GM19023 (cell line): ENCODE measurements at regions not wholly inside any gene's neighbourhood (a gene's known extent, or its start where the extent isn't known, plus 50 kb on each side); places are given as distances from the start of the nearest gene placed in this dataset.
"Not testable (repeated sequence)": the region's sequence is repeated elsewhere in the genome, so short reads cannot be mapped to it uniquely, and the experiment has no call there.

Source experiments
- ATAC-seq: cut with Tn5 transposase; IDR thresholded peaks from one replicate; pipeline ENCODE4 v1.9.1; 2021; ENCODE audit warnings: mild to moderate bottlenecking, moderate library complexity; ENCODE audit not compliant: unreplicated experiment

DNA sequence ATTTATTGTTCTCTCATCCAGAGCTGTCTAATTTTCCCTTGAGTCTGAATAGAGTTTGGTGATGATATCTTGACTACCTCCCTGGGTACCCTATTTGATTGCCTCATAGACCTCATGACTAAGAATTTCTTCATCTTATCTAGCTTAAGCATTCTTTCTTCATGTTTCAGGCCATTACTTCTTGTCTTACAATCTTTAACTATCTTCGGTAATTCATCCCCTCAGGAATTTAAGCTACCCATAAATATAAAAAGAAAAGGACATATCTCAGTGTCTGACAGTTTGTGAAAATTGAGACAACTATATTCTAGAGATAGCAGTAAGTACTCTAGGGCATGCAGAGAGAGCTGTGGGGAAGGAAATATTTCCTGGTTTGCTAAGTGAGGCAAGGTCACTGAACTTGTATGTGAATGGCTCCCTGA is 466.1 kb upstream of the GRID2 start:
- no peak for ATAC-seq

DNA sequence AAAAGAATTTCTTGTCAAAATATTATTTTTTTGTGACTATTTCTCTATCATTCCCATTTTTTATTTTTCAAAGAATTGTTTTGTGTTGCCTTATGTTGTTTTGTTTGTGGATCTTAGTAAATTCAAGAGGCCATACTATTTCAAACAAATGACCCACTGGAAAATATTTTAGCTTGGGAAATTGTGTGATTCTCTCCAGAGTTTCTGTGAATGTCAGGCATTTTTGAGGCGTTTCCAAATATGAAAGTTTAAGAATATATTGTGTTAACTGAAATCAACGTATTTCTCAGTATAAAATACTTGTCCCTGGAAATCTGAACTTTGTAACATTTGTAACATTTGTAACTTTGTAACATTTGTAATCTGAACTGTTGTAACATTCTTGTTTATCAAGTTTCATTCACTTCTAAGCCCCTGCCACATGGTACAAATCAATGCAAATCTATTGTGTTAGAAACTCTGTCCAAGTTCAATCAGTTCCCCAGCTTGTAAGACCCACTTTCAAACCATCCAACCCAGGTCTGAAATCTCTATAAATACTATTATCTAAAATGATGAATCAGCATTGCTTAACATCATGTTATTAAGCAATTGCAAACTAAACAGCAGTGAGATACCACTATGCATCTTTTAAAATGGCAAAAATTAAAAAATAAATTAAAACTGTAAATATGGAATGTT is 465.4 kb upstream of the GRID2 start:
- no peak for ATAC-seq

DNA sequence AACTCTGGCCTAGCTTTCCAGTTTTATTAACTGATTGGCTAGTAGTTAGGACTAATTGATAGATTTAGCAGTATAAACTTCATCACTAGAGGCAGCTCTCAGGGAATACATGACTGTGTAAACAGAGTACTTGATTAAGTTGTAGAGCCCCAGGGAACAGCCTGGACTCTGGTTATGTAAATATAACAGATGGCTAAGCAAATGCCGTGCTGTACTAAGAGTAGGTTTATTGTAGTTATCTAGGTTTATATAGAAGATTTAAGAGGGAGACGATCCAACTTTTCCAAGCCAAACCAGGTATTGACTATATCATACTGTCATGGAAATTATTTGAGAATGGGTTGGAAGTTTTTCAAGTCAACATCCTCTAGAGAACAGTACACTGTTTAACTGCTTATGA is 463.4 kb upstream of the GRID2 start:
- ATAC-seq: no peak

DNA sequence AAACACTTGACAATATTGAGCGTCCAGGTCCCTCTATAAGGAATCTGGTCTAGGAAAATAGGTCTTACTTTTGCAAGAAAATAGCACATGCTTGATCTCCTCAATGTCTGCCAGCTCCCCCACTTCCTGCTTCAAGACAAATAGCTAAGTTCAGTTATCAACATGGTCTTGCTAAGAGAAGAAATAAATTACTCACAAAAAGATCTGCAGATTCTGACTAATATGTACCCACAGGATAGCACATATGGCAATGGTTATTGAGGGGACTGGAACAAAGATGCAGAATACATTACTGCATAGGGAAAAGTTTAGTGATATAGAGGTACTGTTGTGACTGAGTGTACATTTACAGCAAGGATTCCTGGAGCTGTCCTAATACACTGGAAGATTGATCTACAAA is 457.5 kb upstream of the GRID2 start:
- no peak for ATAC-seq

DNA sequence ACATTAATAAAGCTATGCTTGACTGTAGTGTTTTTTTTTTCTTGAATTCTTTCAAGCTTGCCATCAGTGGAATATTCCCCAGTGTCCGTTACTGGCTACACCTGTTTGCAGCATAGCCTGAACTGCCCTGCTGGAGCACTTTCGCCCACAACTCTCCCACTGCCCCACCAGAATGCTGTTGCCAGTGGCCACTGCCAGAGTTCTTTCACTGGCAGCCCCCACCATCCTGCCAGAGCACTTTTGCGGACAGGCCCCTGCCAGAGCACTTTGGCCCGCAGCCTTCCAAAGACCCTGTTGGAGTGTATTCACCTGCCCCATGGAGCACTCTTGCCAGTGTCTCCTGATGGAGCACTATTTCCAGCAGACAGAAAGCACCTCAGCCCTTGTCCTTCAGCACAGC is 452.3 kb upstream of the GRID2 start:
- no peak for ATAC-seq

DNA sequence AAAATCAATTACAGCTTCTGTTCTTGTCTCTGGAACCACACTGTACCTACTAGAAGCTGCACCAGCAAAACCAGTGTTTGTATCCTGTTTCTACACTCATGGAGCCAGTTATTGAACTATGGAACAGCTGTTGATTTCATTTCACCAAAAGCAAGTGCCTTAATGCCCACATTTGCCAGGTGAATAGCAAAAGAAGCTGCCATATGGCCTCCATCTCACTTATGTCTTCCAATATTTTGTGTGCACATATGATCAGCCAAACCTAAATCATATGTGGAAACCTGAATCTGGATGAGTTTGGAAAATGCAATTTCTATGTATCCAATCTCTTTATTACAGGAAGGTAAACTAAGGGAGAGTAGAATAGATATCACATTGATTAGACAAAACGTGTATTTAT is 415.8 kb upstream of the GRID2 start:
- ATAC-seq: no peak

DNA sequence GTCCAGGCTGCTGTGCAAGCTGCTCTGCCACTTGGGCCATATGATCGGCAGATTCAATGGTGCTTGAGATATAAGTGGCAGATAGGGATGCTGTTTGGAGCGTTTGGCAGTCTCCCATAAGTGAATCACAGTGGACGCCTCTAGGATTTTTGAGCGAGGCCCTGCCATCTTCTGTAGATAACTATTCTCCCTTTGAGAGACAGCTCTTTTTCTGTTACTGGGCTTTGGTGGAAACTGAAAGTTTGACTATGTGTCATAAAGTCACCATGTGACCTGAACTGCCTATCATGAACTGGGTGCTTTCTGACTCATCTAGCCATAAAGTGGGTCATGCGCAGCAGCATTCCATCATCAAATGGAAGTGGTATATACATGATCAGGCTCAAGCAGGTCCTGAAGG is 412.5 kb upstream of the GRID2 start:
- ATAC-seq: not testable (repeated sequence)

DNA sequence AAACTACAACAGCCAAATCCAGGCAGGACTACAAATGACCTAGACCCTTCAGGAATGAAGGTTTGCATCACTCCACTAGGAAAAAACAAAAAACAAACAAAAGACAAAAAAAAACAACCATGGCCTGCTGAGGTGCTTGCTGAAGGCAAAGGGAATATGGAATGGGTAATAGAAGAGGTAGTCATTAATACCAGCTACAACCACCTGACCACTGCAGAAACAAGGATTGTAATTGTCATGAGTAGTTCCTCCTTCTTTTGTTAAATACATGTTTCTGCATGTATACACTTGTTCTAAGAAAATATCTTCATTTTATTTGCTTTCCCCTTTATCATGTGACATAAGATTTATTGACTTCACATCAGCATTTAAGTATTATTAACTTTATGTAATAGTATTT is 409.8 kb upstream of the GRID2 start:
- ATAC-seq: no peak

DNA sequence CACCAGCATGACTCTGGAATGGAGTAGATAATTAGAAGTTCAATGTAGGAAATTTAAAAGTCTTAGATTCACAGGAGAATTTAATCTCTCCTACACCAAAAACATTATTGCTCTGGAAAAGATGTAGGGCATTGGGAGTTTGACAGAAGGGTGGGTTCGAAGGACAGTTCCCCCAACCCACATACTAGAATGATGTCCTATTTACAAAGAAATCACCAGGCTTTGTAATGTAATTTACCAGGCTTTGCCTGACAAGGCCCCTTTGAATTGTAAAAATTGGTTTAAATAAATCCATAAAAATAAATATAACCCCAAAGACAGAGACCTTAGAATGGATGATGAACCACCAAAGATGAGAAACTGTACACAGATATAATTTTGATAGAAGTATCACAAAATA is 399.2 kb upstream of the GRID2 start:
- no peak for ATAC-seq

DNA sequence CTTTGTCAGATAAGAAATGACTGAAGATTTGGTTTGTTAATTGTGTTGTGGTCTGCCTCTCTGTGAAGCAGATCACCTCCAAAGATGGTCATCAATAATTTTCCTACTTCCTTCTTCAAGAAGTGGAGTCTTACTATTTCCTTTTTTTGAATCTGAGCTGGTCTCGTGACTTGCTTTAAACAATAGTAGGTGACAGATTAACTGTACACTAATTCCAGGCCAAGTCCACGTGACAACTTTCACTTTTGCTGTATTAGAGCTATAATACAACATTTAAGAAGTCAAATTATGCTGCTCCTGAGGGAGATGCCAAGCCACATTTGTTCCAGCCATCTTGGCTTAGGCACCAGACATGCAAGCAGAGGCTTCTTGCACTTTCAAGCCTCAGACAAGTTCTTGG is 393.8 kb upstream of the GRID2 start:
- no peak for ATAC-seq

DNA sequence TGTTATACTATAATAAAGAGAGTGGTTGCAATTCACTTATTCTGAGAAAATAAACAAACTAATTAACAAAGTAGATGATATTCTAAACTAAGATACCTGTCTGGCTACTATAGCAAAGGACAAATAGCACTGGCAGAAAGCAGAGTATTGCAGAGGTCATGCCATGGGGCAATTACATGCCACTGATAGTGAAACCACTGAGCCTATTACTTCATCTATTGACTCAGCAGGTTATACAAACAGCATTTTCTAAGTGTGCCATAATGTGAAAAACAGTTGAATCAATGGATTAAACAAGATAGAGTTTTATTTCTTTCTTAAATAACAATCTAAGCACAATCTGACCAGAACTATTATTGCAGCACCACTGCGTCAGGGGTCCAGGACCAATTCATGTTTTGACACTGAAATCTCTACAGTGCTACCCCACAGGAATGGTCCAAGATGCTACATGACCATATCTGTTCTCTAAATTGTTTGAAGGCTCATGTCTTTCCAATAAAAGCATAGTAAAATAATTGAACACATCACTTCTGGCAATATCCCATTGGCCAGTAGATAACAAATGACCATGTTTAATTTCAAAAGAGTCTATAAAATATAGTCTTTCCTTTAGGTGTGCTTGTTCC is 389.5 kb upstream of the GRID2 start:
- no peak for ATAC-seq

DNA sequence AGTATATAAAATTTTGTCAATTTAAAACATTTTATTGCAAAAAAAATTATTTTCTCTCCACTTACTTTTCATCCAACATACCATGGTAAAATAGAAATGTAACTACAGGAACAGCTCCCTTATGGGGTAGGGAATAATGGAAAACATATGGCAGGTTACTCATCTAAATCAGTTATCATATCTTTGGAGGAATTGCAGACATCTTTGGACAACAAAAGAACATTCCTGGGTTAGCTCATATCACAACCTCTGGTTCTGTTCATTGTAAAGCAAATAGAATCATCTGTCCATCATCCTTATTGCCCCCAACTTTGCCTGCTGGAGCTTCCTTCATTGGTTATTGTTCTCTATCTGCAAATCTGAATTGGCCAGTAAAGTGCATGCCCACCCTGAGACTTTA is 387.5 kb upstream of the GRID2 start:
- ATAC-seq: no peak

DNA sequence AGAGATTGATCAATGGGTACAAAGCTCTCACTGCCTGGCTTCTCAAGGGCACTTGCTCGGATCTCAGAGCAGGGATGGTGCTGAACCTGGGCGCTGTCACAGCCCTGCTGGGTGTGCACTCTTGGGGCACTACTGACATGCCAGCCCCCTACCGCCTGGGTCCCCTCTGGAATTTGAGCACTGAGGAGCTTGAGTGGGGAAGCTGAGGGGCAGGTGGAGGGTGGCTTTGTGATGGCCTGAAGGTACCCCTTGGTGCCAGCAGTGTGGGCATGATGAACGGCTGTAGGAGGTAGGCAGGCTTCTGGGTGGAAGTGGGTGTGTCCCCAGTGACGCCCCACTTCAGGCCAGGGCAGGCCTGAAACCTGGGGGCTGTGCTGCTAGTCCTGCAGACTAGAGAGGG is 379.1 kb upstream of the GRID2 start:
- ATAC-seq: no peak

DNA sequence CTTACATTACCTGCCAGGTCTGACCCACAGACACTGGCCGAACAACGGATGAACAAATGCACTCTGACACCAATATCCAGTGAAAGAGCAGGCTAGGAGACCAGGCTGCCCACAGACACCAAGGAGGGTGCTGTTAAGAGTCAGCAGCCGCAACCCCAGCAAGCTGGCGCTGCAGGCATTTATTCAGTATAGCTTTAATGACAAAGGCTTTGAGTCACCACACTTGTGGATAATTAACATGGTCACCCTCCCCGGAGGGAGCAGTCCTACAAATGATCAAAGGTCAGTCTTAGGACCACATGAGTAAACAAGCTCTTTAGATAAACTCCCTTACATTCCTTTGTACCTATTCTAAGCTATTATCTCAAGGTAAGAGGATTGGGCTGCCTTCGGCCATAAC is 368.5 kb upstream of the GRID2 start:
- ATAC-seq: no peak

DNA sequence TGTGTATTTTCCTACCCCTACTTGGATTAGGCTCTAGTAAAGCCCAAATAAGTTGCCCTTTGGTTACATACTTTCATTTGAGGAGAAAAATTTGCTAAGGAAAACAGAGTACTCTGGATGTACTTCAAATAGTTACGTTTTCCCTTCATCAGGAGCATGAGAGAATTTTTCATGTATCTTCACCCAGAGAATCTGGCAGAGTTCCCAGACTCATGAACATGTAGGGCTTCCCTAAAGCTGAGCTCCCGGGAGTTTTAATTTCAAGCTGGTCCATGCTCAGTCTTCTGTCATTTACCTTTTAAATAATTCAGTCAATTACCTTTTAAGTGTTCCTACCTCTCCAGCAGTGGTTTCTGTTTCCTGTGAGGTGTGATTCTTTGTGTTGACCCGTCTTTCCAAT is 367.5 kb upstream of the GRID2 start:
- ATAC-seq: no peak

DNA sequence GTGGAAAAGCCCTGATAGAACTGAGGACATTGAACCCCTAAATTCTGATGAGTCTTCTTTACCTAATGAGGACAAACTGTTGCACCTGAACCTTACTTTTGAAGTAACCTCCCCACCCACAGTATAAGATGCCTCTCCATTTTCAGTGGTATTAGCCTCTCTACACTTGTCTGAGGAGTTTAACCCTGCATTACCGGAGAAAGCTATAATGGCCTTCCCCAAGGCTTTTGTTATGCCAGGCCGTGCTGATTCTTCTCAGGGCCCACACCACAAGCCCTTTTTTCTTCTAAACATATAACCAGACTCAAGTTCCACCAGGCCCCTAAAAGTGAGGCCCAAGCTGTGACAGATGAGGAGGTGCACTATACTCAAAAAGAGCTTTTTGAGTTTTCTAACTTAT is 345.8 kb upstream of the GRID2 start:
- no peak for ATAC-seq

DNA sequence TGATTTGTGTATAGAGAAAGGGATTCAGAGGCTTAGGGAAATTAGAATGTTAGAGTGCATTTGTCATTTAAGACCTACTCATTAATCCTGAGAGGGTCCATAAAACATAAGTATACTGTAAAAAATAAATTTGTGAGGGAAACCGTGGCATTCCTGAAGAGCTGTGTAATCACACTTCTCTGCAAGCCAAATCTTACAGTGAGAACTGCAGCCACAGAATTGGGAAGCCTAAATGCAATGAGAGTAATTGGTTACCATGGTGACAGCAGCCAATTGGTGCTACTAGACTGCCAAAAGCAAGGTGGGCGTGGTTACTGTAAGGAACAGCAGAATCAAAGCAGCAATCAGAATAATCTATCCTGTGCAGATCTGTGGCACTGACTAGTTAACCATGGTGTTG is 345.2 kb upstream of the GRID2 start:
- ATAC-seq: no peak

DNA sequence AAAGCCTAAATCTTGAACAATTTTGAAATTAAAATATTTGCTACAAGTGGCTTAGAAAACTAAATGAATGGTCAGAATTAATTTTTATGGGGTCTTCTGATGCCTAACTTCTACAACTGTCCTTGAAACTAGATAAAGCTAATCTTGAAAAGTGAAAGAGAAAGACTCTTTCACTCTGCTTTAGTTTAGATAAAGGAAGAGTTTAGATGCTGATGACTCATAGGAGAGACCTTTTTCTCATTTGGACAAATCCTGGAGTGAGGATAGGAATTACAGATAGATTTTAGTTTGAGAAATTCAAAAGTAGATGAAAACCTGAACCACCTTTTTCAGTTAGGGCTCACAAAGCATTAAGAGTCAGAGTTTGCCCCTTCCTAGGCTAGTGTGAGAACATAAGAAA is 342.3 kb upstream of the GRID2 start:
- ATAC-seq: no peak

DNA sequence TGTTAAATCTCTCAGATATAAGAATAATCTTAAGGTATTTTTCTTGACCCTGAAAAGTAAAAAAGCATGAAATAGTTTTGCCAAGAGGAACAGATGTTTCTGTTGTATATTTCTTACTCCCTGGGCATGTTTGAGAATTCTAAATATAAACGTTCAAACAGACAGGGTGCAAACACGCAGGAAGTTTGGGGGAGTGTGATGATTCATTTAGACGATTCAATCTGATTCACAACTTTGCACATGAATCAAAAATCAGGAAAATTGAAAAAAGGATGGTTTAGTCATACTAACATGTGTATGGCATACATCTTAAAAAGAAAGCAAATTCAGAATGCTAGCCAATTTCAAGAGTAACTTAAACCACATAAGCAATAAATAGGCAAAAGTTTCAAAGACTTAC is 340.3 kb upstream of the GRID2 start:
- ATAC-seq: no peak

DNA sequence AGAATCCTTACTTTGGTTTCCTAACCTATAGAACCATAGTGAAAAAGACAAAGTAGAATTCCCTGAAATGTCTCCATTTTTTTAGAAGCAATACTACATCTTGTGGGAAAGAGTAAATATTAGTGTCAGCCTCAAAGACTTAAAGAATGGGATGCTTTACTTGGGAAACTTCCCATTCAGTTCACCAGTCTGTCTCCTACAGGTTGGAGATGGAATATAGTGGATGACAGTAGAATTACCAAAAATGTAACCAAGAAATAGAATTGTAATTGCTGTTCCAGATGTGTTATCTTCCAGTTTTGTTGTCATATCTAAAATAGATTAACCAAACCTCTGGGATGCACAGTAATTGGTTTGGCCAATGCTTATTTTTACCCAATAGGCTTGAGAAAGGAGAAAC is 338.6 kb upstream of the GRID2 start:
- no peak for ATAC-seq

DNA sequence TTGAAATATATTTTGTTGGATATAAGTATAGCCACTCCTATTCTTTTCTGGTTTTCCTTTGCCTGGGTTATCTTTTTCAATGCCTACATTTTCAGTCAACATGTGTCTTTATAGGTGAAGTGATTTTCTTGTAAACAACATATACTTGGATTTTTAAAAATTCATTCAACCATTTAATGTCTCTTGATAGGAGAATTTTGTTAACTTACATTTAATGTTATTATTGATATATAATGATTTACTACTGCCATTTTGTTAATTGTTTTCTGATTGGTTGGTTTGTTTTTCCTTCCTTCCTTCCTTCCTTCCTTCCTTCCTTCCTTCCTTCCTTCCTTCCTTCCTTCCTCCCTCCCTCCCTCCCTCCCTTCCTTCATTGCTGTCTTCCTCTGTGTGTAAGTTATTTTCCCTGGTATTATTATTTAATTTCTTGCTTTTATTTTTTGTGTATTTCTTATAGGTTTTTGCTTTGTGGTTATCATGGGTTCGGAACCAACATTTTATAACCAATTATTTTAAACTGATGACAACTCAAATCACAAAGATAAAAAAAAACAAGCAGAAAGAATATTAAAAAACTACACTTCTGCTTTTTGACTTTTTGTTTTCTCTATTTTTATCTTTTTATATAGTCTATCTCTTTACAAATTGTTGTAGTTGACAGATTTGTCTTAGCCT is 330.1 kb upstream of the GRID2 start:
- no peak for ATAC-seq

DNA sequence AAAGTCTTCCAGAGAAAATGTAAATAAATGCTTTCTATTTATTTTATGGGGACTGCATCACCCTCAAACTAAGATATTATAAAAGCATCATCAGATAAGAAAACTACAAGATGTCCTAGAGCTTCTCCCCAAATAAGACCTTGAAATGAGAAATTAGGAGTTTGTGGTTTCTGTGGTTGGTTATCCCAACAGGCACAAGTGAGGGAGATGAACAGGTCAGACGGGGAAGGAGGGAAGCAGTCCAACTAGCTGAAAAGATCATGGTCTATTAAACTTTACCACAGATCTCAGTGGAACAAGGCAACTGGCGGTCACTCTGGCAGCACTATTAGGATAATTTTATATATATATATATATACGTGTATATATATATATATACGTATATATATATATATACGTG is 319.3 kb upstream of the GRID2 start:
- no peak for ATAC-seq

DNA sequence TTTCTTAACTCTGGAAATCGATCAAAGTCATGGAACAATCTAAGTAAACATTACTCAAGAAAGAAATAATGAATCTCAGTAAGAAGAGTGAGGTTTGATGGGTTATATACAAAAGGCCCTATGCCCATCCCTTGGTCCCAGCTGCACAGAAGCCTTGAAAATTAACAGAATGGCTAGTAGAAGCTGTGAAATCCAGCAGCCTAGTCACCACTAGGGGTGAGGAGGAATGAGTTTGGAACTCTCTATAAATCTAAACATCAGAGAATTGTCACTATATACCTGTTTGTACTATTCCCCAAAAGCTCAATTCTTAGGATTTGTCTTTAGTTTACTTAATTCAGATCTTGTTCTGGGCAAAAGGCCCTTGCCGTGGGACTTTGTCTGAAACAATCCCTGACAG is 313.9 kb upstream of the GRID2 start:
- ATAC-seq: no peak
